Activated CD8-positive, alpha-beta T cell treated with anti-CD3 and anti-CD28 coated beads for 36 hours (primary cell): ENCODE measurements at regions not wholly inside any gene's neighbourhood (a gene's known extent, or its start where the extent isn't known, plus 50 kb on each side); places are given as distances from the start of the nearest gene placed in this dataset.

Experiments used
- ATAC-seq: fragments of 200-7000 bp; cut with Tn5 transposase; one replicate; pipeline ENCODE4 v1.10.0; 2021; ENCODE audit warnings: mild to moderate bottlenecking, moderate library complexity
- CTCF ChIA-PET: fragments of 350-600 bp; sonication (Branson Sonifier 250); formaldehyde crosslinking; loops from one replicate; lab custom pipeline; 2021; ENCODE audit warnings: antibody characterized with exemption; lab: Charles Lee
- POLR2A ChIA-PET: fragments of 350-600 bp; sonication (Branson Sonifier 250); formaldehyde crosslinking; loops from one replicate; lab custom pipeline; 2021; ENCODE audit warnings: antibody characterized with exemption; lab: Charles Lee
- DNase-seq: peaks from one replicate; pipeline ENCODE4 v3.0.0-alpha.2; 2020
- H3K27ac Mint-ChIP-seq: one replicate; pipeline ENCODE4 v1.8.0; 2021; ENCODE audit warnings: mild to moderate bottlenecking, mixed read lengths
- H3K27me3 Mint-ChIP-seq: one replicate; pipeline ENCODE4 v1.8.0; 2021; ENCODE audit warnings: mixed read lengths
- H3K36me3 Mint-ChIP-seq: one replicate; pipeline ENCODE4 v1.8.0; 2021; ENCODE audit warnings: low read depth, mixed read lengths
- H3K4me1 Mint-ChIP-seq: one replicate; pipeline ENCODE4 v1.8.0; 2021; ENCODE audit warnings: low read depth, mixed read lengths
- H3K4me3 Mint-ChIP-seq: one replicate; pipeline ENCODE4 v1.8.0; 2021; ENCODE audit warnings: mild to moderate bottlenecking, moderate library complexity, mixed read lengths
- H3K9me3 Mint-ChIP-seq: one replicate; pipeline ENCODE4 v1.8.0; 2021; ENCODE audit warnings: mixed read lengths
- CTCF ChIP-seq: fragments of 200-600 bp; IDR thresholded peaks from one replicate; pipeline ENCODE4 v1.8.0; 2022; ENCODE audit warnings: antibody characterized with exemption, mild to moderate bottlenecking
- intact Hi-C: fragments of 100-400 bp; cut with micrococcal nuclease; formaldehyde crosslinking; loops from one replicate; pipeline ENCODE4 v1.10.0; 2022

- POLR2A ChIA-PET = no interaction called here
- intact Hi-C loops = no loop called here
- CTCF ChIA-PET = no interaction called here
Measured at GRCh38 chr11:134670247-134670782, 258.3 kb upstream of the B3GAT1 start.

GRCh38 chr11:134669796-134670195 is 257.8 kb upstream of the B3GAT1 start:
- ChIA-PET CTCF (no interaction called here), POLR2A (no interaction called here)
- Mint-ChIP-seq H3K4me1 (no peaks in the 10 kb centered on the region), H3K4me3 (no peak overlapping the region), H3K36me3 (no peaks in the 10 kb centered on the region), H3K27ac (no peak overlapping the region), H3K9me3 (no peaks in the 10 kb centered on the region), H3K27me3 (peaks cover 13% of the 10 kb centered on the region)
- no peak for DNase-seq
- no peak for ATAC-seq
- no peak for TF ChIP-seq CTCF
- intact Hi-C loops = no loop called here

More at GRCh38 chr11:134670247-134670782, 258.3 kb upstream of the B3GAT1 start:
- no peak for TF ChIP-seq CTCF
- H3K36me3 Mint-ChIP-seq = no peaks in the 10 kb centered on the region
- H3K4me3 Mint-ChIP-seq = no peak overlapping the region
- no peak overlapping the region for H3K27ac Mint-ChIP-seq
- no peaks in the 10 kb centered on the region for H3K4me1 Mint-ChIP-seq
- no peak for DNase-seq
- H3K9me3 Mint-ChIP-seq = no peaks in the 10 kb centered on the region
- no peak for ATAC-seq
- peaks cover 13% of the 10 kb centered on the region for H3K27me3 Mint-ChIP-seq

- ChIA-PET CTCF (no interaction called here), POLR2A (no interaction called here)
- DNase-seq = no peak
- ATAC-seq = no peak
- no peaks in the 10 kb centered on the region for H3K4me1 Mint-ChIP-seq
- intact Hi-C loops = no loop called here
- H3K27ac Mint-ChIP-seq = no peak overlapping the region
- no peaks in the 10 kb centered on the region for H3K36me3 Mint-ChIP-seq
- peaks cover 13% of the 10 kb centered on the region for H3K27me3 Mint-ChIP-seq
- H3K4me3 Mint-ChIP-seq = no peak overlapping the region
- H3K9me3 Mint-ChIP-seq = no peaks in the 10 kb centered on the region
- TF ChIP-seq CTCF = no peak
Measured at GRCh38 chr11:134668796-134669195, 256.8 kb upstream of the B3GAT1 start.

GRCh38 chr11:134668076-134668475 is 256.0 kb upstream of the B3GAT1 start:
- no peaks in the 10 kb centered on the region for H3K36me3 Mint-ChIP-seq
- POLR2A ChIA-PET = no interaction called here
- CTCF ChIA-PET = no interaction called here
- no peak for TF ChIP-seq CTCF
- DNase-seq (no peak), ATAC-seq (no peak)
- H3K4me1 Mint-ChIP-seq = no peaks in the 10 kb centered on the region
- H3K9me3 Mint-ChIP-seq = no peaks in the 10 kb centered on the region
- peaks cover 13% of the 10 kb centered on the region for H3K27me3 Mint-ChIP-seq
- no peak overlapping the region for H3K27ac Mint-ChIP-seq
- intact Hi-C loops = no loop called here
- H3K4me3 Mint-ChIP-seq = no peak overlapping the region

GRCh38 chr11:134667505-134667904 is 255.5 kb upstream of the B3GAT1 start:
- POLR2A ChIA-PET = no interaction called here
- TF ChIP-seq CTCF = no peak
- Mint-ChIP-seq H3K9me3 (no peaks in the 10 kb centered on the region), H3K36me3 (no peaks in the 10 kb centered on the region), H3K4me1 (no peaks in the 10 kb centered on the region), H3K27me3 (peaks cover 13% of the 10 kb centered on the region), H3K27ac (no peak overlapping the region), H3K4me3 (no peak overlapping the region)
- no peak for ATAC-seq
- CTCF ChIA-PET = no interaction called here
- DNase-seq = no peak
- intact Hi-C loops = no loop called here
